ENCODE measurements at regions not wholly inside any gene's neighbourhood (a gene's known extent, or its start where the extent isn't known, plus 50 kb on each side); places are given as distances from the start of the nearest gene placed in this dataset.

- peak; percentile 69 for DNase-seq
Observed at GRCh38 chrX:40175511-40176350, 78.0 kb upstream of the BCOR start.

- DNase-seq = no peak
Observed at GRCh38 chrX:40174854-40175510, 77.2 kb upstream of the BCOR start.

- DNase-seq = no peak
Observed at GRCh38 chrX:40174001-40174853, 76.5 kb upstream of the BCOR start.

GRCh38 chrX:40173143-40174000 lies 75.6 kb upstream of the BCOR start:
- no peak for DNase-seq

GRCh38 chrX:40172401-40173142 lies 74.8 kb upstream of the BCOR start:
- DNase-seq = no peak

GRCh38 chrX:40171513-40172400 lies 74.0 kb upstream of the BCOR start:
- no peak for DNase-seq

- no peak for DNase-seq
Observed at GRCh38 chrX:40170830-40171512, 73.2 kb upstream of the BCOR start.

- peak; percentile 65 for DNase-seq
Observed at GRCh38 chrX:40169193-40170101, 71.7 kb upstream of the BCOR start.

- no peak for DNase-seq
Observed at GRCh38 chrX:40168480-40169011, 70.8 kb upstream of the BCOR start.

GRCh38 chrX:40167850-40168479 lies 70.2 kb upstream of the BCOR start:
- DNase-seq = no peak

GRCh38 chrX:40167233-40167849 lies 69.6 kb upstream of the BCOR start:
- DNase-seq = no peak

GRCh38 chrX:40166582-40166981 lies 68.8 kb upstream of the BCOR start:
- DNase-seq = no peak

- no peak for DNase-seq
Observed at GRCh38 chrX:40165861-40166260, 68.1 kb upstream of the BCOR start.

- no peak for DNase-seq
Observed at GRCh38 chrX:40165206-40165605, 67.4 kb upstream of the BCOR start.

- no peak for DNase-seq
Observed at GRCh38 chrX:40164751-40165150, 67.0 kb upstream of the BCOR start.

GRCh38 chrX:40158036-40158706 lies 60.4 kb upstream of the BCOR start:
- no peak for DNase-seq
